Vagina (tissue), 2 donors: ENCODE measurements at regions not wholly inside any gene's neighbourhood (a gene's known extent, or its start where the extent isn't known, plus 50 kb on each side); places are given as distances from the start of the nearest gene placed in this dataset.

ENCODE experiments used
- CTCF ChIP-seq, 3 experiments: fragments of 450-650 bp in 2 of 3; fragments of 200-600 bp in 1 of 3; sonication (generic) in 1 of 3; IDR thresholded peaks; one replicate each; pipeline ENCODE4 v1.5.1; 2017 to 2019; ENCODE audit warnings: antibody characterized with exemption in 3 of 3, mild to moderate bottlenecking in 2 of 3, moderate library complexity in 2 of 3
- POLR2A ChIP-seq, 2 donors: fragments of 450-650 bp; IDR thresholded peaks; one replicate each; pipeline ENCODE4 v1.6.1; 2017; ENCODE audit warnings: antibody characterized with exemption in 2 of 2, mild to moderate bottlenecking in 2 of 2, moderate library complexity in 2 of 2
- POLR2AphosphoS5 ChIP-seq, 2 donors: sonication (generic); formaldehyde crosslinking; IDR thresholded peaks; one replicate each; pipeline ENCODE4 v1.9.0; 2017; ENCODE audit warnings: antibody characterized with exemption in 2 of 2, mild to moderate bottlenecking in 2 of 2, low read depth in 1 of 2; ENCODE audit not compliant: insufficient read depth in 1 of 2

GRCh38 chr9:2284770-2285169 lies 269.6 kb downstream of the SMARCA2 start:
- no peak for TF ChIP-seq POLR2AphosphoS5 (IDR thresholded peaks at IDR 0.05; ENCODE audit: insufficient read depth in 1 of 2, low read depth in 1 of 2)
- TF ChIP-seq POLR2A (IDR thresholded peaks at IDR 0.05): no peak
- TF ChIP-seq CTCF (IDR thresholded peaks at IDR 0.05): no peak
